Lower leg skin (tissue), 4 donors: ENCODE measurements at regions not wholly inside any gene's neighbourhood (a gene's known extent, or its start where the extent isn't known, plus 50 kb on each side); places are given as distances from the start of the nearest gene placed in this dataset.

ENCODE experiments used
- DNase-seq, 2 donors: peaks; one replicate each; pipeline ENCODE4 v3.0.0-alpha.2; 2019; ENCODE audit warnings: low spot score in 2 of 2
- H3K4me3 ChIP-seq: fragments of 200-600 bp; sonication (generic); 2 replicates; pipeline ENCODE4 v1.5.1; 2017; ENCODE audit warnings: mild to moderate bottlenecking, low read depth; ENCODE audit not compliant: poor library complexity, severe bottlenecking
- CTCF ChIP-seq, 3 donors: fragments of 450-650 bp; IDR thresholded peaks; one replicate each; pipeline ENCODE4 v1.5.1; 2016; ENCODE audit warnings: antibody characterized with exemption in 3 of 3, mild to moderate bottlenecking in 3 of 3, moderate library complexity in 2 of 3
- POLR2A ChIP-seq, 2 donors: fragments of 450-650 bp; IDR thresholded peaks; one replicate each; pipeline ENCODE4 v1.6.1; 2016 to 2017; ENCODE audit warnings: antibody characterized with exemption in 2 of 2, mild to moderate bottlenecking in 1 of 2, moderate library complexity in 1 of 2
- WGBS, 2 donors: methylation state at CpG; one replicate each; pipeline ENCODE4 v1.1.5; 2018; 5-methylcytosine and 5-hydroxymethylcytosine counted together
- intact Hi-C: fragments of 100-400 bp; cut with DNase I; formaldehyde crosslinking; loops from one replicate; pipeline ENCODE4 v1.15.0; 2023; ENCODE audit warnings: low total_unique reads

DNA sequence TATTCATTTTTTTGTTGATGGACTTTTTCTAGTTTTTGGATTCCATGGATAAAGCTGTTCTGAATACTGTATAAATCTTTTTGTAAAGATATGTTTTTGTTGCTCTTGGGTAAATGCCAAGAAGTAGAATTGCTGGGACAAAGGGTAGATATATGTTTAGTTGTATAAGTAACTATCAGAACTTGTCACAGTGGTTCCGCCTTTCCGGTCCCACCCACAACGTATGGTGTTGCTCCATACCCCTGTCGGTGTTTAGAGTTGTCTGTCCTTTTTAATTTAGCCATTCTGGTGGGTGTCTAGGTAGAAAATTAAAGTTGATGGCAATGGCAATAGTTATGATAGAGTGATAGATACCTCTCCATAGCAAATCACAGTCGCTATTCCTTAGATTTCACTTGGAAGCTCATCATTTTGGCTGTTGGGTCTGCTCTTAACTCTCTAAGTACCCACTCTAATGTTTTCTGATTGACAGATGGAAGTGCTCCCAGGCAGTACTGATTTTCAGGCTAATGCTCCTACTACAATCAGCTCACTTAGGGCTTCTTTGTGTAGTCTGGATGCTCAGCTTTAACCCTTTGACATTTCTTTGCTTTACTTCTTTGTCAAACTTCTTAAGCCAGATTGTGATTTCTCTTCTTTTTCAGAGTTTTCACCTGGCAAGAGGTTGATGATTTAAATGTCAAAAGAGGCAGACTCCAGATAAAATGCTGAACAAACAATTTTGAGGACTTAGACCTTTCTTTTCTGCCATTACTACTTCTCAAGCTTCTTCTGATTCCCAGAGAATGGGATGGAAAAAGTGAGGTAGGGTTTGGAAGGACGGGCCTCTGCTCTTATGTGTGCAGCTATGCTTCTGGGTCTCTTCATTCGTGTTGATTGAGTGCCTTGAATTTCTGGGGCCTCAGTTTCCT is 156.4 kb downstream of the AQP4 start:
- DNase-seq, result no peak
- intact Hi-C loops, result no loop called here
- TF ChIP-seq CTCF (IDR thresholded peaks at IDR 0.05) (no peak), POLR2A (IDR thresholded peaks at IDR 0.05) (no peak)
- no peak overlapping the region for H3K4me3 ChIP-seq
- 74 to 78% methylated on average over 7 of the region's 7 CpGs for WGBS, 2 donors

DNA sequence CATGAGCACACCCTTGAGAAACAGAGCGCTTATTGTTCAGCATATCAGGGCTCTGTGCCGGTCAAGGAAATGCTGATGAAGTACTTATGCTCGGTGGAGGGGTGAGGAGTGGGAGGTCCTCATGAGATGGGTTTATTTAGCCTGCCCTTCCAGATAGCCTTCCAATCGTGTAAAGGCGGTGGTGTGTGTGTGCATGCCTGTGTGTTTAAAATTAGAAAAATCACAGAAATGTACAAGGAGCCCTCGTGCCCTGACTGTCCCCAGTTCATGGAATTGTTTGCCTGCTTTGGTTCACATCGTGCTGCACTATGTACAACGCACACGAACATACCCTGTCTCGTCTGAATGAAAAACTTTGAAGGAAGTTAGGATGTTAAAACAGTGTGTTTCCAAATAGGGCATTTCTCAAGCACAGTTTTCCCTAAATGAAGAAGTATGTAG is 158.6 kb downstream of the AQP4 start:
- DNase-seq, result no peak
- H3K4me3 ChIP-seq, result no peak overlapping the region
- intact Hi-C loops, result no loop called here
- 68 to 74% methylated on average over 10 of the region's 10 CpGs for WGBS, 2 donors
- TF ChIP-seq CTCF (IDR thresholded peaks at IDR 0.05) (no peak), POLR2A (IDR thresholded peaks at IDR 0.05) (no peak)

GRCh38 chr18:26705757-26706156 is 157.4 kb upstream of the KCTD1 start:
- H3K4me3 ChIP-seq, result no peak overlapping the region
- DNase-seq, result no peak
- TF ChIP-seq POLR2A (IDR thresholded peaks at IDR 0.05) (no peak), CTCF (IDR thresholded peaks at IDR 0.05) (no peak)
- intact Hi-C loops, result no loop called here

DNA sequence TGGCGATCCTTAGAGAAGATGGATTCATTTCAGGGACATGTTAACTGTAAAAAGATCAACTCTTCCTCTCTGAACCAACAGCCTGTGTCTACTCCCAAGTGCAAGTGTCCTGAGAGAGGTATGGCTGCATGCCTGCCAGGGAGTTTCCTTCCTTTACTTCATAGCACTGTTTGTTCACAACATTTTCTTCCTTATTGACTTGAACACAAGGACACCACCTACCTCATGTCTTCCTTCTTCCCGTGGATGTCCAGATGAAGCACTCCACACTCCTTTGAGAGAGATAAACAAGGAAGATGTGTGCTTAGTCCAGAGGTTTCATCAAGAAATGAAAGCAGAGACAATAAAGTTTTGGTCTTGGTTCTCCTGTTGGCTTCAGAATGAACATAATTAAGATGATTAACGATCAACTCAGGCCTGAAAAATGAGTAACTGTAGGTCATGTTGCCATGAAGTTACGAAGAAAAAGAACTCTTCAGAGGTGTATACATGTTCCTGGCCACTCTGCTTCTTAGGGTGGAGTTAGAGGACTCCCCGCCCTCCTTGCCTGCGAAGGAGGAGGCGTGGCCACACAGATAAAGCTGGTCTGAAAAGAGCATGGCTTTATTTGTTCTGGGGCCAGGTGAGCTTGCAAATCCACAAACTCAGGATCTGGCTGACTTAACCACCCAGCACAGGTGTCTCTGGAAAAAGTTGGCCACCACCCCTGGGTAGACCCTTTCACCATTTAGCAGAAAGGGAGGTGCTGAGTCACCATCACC is 155.0 kb upstream of the KCTD1 start:
- no peak for DNase-seq
- TF ChIP-seq CTCF (IDR thresholded peaks at IDR 0.05), result no peak
- no peak for TF ChIP-seq POLR2A (IDR thresholded peaks at IDR 0.05)
- intact Hi-C loops, result no loop called here
- 67 to 73% methylated on average over 7 of the region's 7 CpGs for WGBS, 2 donors
- no peak overlapping the region for H3K4me3 ChIP-seq

DNA sequence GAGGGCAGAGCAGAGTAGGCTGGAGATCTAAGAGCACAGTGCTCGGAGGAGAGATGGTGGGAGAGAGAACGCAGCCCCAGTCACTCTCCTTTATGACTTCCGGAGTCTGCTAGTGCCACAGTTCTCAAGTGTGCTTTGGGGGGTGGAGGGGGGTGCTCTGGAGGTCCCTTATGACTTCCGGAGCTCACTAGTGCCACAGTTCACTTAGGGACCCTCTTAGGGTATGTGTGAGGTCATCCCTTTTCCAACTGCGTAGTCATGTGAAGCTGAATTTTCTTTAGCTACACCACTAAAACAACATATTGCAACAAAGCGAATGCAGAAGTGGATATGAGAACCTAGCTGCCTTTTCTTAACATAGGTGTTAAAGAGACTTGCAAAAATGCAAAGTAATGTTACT is 153.7 kb upstream of the KCTD1 start:
- WGBS, 2 donors, result 55 to 62% methylated on average over 6 of the region's 6 CpGs
- no peak overlapping the region for H3K4me3 ChIP-seq
- TF ChIP-seq POLR2A (IDR thresholded peaks at IDR 0.05) (no peak), CTCF (IDR thresholded peaks at IDR 0.05) (no peak)
- intact Hi-C loops, result no loop called here
- no peak for DNase-seq
